ENCODE measurements at regions not wholly inside any gene's neighbourhood (a gene's known extent, or its start where the extent isn't known, plus 50 kb on each side); places are given as distances from the start of the nearest gene placed in this dataset.

DNA sequence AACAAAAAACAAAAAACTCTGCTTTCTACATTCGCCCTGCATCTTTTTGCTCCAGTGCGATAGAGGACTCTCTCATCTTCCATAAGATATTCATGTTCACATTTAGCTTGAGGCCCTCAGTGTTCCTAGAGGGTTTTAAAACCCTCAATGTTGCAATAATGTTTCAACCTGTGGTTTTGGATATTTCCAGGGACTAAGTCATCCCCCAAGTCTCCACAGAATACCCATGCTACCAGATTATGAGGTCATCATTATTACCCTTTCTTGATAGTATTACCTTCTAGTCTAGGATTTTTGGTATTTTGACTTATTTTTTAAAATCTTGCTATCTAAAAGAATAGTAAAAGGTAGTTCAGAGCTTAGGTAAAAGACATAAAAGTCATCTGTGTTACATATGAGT lies 480.5 kb upstream of the ID4 start:
- TF ChIP-seq, protein P1, sequence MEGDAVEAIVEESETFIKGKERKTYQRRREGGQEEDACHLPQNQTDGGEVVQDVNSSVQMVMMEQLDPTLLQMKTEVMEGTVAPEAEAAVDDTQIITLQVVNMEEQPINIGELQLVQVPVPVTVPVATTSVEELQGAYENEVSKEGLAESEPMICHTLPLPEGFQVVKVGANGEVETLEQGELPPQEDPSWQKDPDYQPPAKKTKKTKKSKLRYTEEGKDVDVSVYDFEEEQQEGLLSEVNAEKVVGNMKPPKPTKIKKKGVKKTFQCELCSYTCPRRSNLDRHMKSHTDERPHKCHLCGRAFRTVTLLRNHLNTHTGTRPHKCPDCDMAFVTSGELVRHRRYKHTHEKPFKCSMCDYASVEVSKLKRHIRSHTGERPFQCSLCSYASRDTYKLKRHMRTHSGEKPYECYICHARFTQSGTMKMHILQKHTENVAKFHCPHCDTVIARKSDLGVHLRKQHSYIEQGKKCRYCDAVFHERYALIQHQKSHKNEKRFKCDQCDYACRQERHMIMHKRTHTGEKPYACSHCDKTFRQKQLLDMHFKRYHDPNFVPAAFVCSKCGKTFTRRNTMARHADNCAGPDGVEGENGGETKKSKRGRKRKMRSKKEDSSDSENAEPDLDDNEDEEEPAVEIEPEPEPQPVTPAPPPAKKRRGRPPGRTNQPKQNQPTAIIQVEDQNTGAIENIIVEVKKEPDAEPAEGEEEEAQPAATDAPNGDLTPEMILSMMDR (IDR thresholded peaks at IDR 0.05) = no peak
- no peak for TF ChIP-seq POLR2A (IDR thresholded peaks at IDR 0.05)

All from lower leg skin (tissue), 3 donors.